SU-DHL-6 (cell line): ENCODE measurements at regions not wholly inside any gene's neighbourhood (a gene's known extent, or its start where the extent isn't known, plus 50 kb on each side); places are given as distances from the start of the nearest gene placed in this dataset.
"Not testable (repeated sequence)": the region's sequence is repeated elsewhere in the genome, so short reads cannot be mapped to it uniquely, and the experiment has no call there.

ENCODE experiments used
- H2AFZ ChIP-seq: fragments of 200-600 bp; sonication (generic); 2 replicates; pipeline ENCODE4 v1.6.1; 2014; ENCODE audit warnings: low read depth, mild to moderate bottlenecking, moderate library complexity, mixed read lengths, antibody characterized with exemption, low read length; ENCODE audit not compliant: severe bottlenecking
- H3F3A ChIP-seq: fragments of 200-600 bp; shearing (Covaris generic); 2 replicates; pipeline ENCODE4 v1.6.0; 2016; ENCODE audit warnings: antibody characterized with exemption, mild to moderate bottlenecking; ENCODE audit not compliant: insufficient read depth
- H3K27ac ChIP-seq: fragments of 200-600 bp; sonication (generic); 2 replicates; pipeline ENCODE4 v1.5.1; 2016; ENCODE audit warnings: low read depth, mild to moderate bottlenecking, low read length, moderate library complexity, mixed read lengths
- H3K27me3 ChIP-seq: fragments of 200-600 bp; sonication (generic), shearing (Covaris generic); 2 replicates; pipeline ENCODE4 v1.6.0; 2014; ENCODE audit warnings: mild to moderate bottlenecking, low read length
- H3K36me3 ChIP-seq: fragments of 200-600 bp; sonication (generic); 2 replicates; pipeline ENCODE4 v1.6.1; 2014; ENCODE audit warnings: mild to moderate bottlenecking, low read length, mixed read lengths
- H3K4me2 ChIP-seq: fragments of 300-600, 200-600 bp; shearing (Covaris generic), sonication (generic); 2 replicates; pipeline ENCODE4 v1.6.0; 2014; ENCODE audit warnings: low read length, low read depth, mild to moderate bottlenecking; ENCODE audit not compliant: poor library complexity, severe bottlenecking
- H3K4me3 ChIP-seq: fragments of 200-600 bp; sonication (generic); 2 replicates; pipeline ENCODE4 v1.5.1; 2014; ENCODE audit warnings: antibody characterized with exemption, low read length, mild to moderate bottlenecking, mixed read lengths; ENCODE audit not compliant: insufficient read depth, poor library complexity, severe bottlenecking
- H3K79me2 ChIP-seq: fragments of 200-600 bp; sonication (generic); 2 replicates; pipeline ENCODE4 v1.6.1; 2014; ENCODE audit warnings: mild to moderate bottlenecking, low read length, moderate library complexity; ENCODE audit not compliant: insufficient read depth
- H3K9ac ChIP-seq: fragments of 200-600 bp; sonication (generic); 2 replicates; pipeline ENCODE4 v1.7.0; 2014; ENCODE audit warnings: mild to moderate bottlenecking, low read length
- H3K9me2 ChIP-seq: fragments of 200-600 bp; sonication (generic); replicated peaks from 2 replicates; pipeline ENCODE4 v1.6.1; 2014; ENCODE audit warnings: low read length; ENCODE audit not compliant: insufficient read depth
- H3K9me3 ChIP-seq: fragments of 200-600 bp; sonication (generic); 2 replicates; pipeline ENCODE4 v1.6.1; 2014; ENCODE audit warnings: low read length, mixed read lengths; ENCODE audit not compliant: insufficient read depth
- H4K20me1 ChIP-seq: fragments of 200-600 bp; sonication (generic); 2 replicates; pipeline ENCODE4 v1.6.1; 2014; ENCODE audit warnings: low read depth, mild to moderate bottlenecking, antibody characterized with exemption, low read length, moderate library complexity, mixed read lengths
- CTCF ChIP-seq: fragments of 200-600 bp; sonication (generic); IDR thresholded peaks from one replicate; pipeline ENCODE4 v1.5.1; 2017; ENCODE audit warnings: antibody characterized with exemption, mild to moderate bottlenecking, low read length, moderate library complexity; ENCODE audit not compliant: insufficient read depth, poor library complexity, severe bottlenecking
- EZH2phosphoT487 ChIP-seq: fragments of 200-600 bp; sonication (generic), shearing (Covaris generic); conservative IDR thresholded peaks from 2 replicates; pipeline ENCODE4 v1.6.1; 2018; ENCODE audit warnings: mild to moderate bottlenecking, antibody characterized with exemption, low read length, moderate library complexity, mixed read lengths

DNA sequence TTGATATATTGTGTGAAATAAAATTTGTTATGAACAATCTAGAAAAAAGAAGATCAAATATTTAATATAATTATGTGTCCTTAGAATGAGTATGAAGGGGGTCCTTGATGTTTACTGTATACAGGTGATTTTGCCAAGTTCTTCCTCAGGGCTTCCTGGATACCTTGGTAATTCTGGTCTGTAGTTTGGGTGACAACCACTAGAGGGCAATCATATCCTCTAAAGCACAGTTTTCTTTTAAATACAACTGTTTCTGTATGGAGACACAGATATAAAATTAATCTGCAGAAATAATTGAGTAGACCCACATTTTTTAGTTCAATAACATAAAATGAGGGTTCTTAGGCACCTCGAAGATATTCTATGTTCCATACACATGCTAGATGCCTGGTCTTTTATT, 157.7 kb downstream of the SPANXN1 start:
- H3K36me3 ChIP-seq, result no peaks in the 10 kb centered on the region
- no peak overlapping the region for H2AFZ ChIP-seq
- no peak overlapping the region for H3K4me2 ChIP-seq
- H3K9ac ChIP-seq, result no peak overlapping the region
- no peaks in the 10 kb centered on the region for H3K9me3 ChIP-seq
- no peaks in the 10 kb centered on the region for H3K27me3 ChIP-seq
- H3K9me2 ChIP-seq, result no peaks in the 10 kb centered on the region
- no peaks in the 10 kb centered on the region for H3K79me2 ChIP-seq
- no peaks in the 10 kb centered on the region for H3F3A ChIP-seq
- H3K4me3 ChIP-seq, result no peak overlapping the region
- no peaks in the 10 kb centered on the region for H4K20me1 ChIP-seq
- TF ChIP-seq EZH2phosphoT487 (no peak), CTCF (peak; percentile 32)
- H3K27ac ChIP-seq, result no peak overlapping the region

- Histone ChIP-seq H3K4me3 (no peak overlapping the region), H3K27ac (no peak overlapping the region), H3K27me3 (no peaks in the 10 kb centered on the region), H3F3A (no peaks in the 10 kb centered on the region), H2AFZ (no peak overlapping the region), H3K79me2 (no peaks in the 10 kb centered on the region), H4K20me1 (no peaks in the 10 kb centered on the region), H3K9me3 (no peaks in the 10 kb centered on the region), H3K9me2 (no peaks in the 10 kb centered on the region), H3K9ac (no peak overlapping the region), H3K4me2 (no peak overlapping the region), H3K36me3 (no peaks in the 10 kb centered on the region)
- no peak for TF ChIP-seq CTCF
- no peak for TF ChIP-seq EZH2phosphoT487
Observed at GRCh38 chrX:145410622-145411021, 163.3 kb downstream of the SPANXN1 start.

GRCh38 chrX:145436211-145436610, 188.9 kb downstream of the SPANXN1 start:
- H3F3A ChIP-seq, H3K9me2 ChIP-seq, H3K27me3 ChIP-seq, H3K4me2 ChIP-seq, H2AFZ ChIP-seq, H3K9me3 ChIP-seq, H3K79me2 ChIP-seq, H3K9ac ChIP-seq, H4K20me1 ChIP-seq, H3K4me3 ChIP-seq, H3K27ac ChIP-seq, H3K36me3 ChIP-seq: not testable (repeated sequence)

- H3K4me2 ChIP-seq, result no peak overlapping the region
- no peaks in the 10 kb centered on the region for H3K9me3 ChIP-seq
- H3K27me3 ChIP-seq, result no peaks in the 10 kb centered on the region
- H3K4me3 ChIP-seq, result no peak overlapping the region
- H3K79me2 ChIP-seq, result no peaks in the 10 kb centered on the region
- H4K20me1 ChIP-seq, result no peaks in the 10 kb centered on the region
- H3F3A ChIP-seq, result no peaks in the 10 kb centered on the region
- TF ChIP-seq CTCF (no peak), EZH2phosphoT487 (no peak)
- H3K36me3 ChIP-seq, result no peaks in the 10 kb centered on the region
- no peak overlapping the region for H3K27ac ChIP-seq
- H3K9ac ChIP-seq, result no peak overlapping the region
- no peak overlapping the region for H2AFZ ChIP-seq
- no peaks in the 10 kb centered on the region for H3K9me2 ChIP-seq
Observed at GRCh38 chrX:145464650-145465049, 217.3 kb downstream of the SPANXN1 start.
